Central memory CD8-positive, alpha-beta T cell (primary cell): ENCODE measurements at regions not wholly inside any gene's neighbourhood (a gene's known extent, or its start where the extent isn't known, plus 50 kb on each side); places are given as distances from the start of the nearest gene placed in this dataset.
"Not testable (repeated sequence)": the region's sequence is repeated elsewhere in the genome, so short reads cannot be mapped to it uniquely, and the experiment has no call there.

Source experiments
- ATAC-seq: fragments of 150-1000 bp; cut with Tn5 transposase; replicated peaks from 2 replicates; pipeline ENCODE4 v1.10.0; 2022; ENCODE audit warnings: mild to moderate bottlenecking, moderate FRiP score, moderate number of reproducible peaks; ENCODE audit not compliant: poor library complexity, severe bottlenecking; ENCODE audit errors: extremely low read depth
- DNase-seq, 2 donors: peaks; one replicate each; pipeline ENCODE4 v3.0.0; 2021; ENCODE audit warnings: low spot score in 2 of 2
- H3K27ac Mint-ChIP-seq: one replicate; pipeline ENCODE4 v1.8.0; 2022; ENCODE audit warnings: low read depth, mild to moderate bottlenecking, moderate library complexity, mixed read lengths
- H3K27me3 Mint-ChIP-seq: one replicate; pipeline ENCODE4 v1.8.0; 2022; ENCODE audit warnings: mixed read lengths
- H3K36me3 Mint-ChIP-seq: one replicate; pipeline ENCODE4 v1.8.0; 2022; ENCODE audit warnings: mild to moderate bottlenecking, moderate library complexity, mixed read lengths; ENCODE audit not compliant: insufficient read depth
- H3K4me1 Mint-ChIP-seq: one replicate; pipeline ENCODE4 v1.8.0; 2022; ENCODE audit warnings: mixed read lengths
- H3K4me3 Mint-ChIP-seq: one replicate; pipeline ENCODE4 v1.8.0; 2022; ENCODE audit warnings: mild to moderate bottlenecking, moderate library complexity, mixed read lengths
- H3K9me3 Mint-ChIP-seq: one replicate; pipeline ENCODE4 v1.8.0; 2022; ENCODE audit warnings: mixed read lengths

DNA sequence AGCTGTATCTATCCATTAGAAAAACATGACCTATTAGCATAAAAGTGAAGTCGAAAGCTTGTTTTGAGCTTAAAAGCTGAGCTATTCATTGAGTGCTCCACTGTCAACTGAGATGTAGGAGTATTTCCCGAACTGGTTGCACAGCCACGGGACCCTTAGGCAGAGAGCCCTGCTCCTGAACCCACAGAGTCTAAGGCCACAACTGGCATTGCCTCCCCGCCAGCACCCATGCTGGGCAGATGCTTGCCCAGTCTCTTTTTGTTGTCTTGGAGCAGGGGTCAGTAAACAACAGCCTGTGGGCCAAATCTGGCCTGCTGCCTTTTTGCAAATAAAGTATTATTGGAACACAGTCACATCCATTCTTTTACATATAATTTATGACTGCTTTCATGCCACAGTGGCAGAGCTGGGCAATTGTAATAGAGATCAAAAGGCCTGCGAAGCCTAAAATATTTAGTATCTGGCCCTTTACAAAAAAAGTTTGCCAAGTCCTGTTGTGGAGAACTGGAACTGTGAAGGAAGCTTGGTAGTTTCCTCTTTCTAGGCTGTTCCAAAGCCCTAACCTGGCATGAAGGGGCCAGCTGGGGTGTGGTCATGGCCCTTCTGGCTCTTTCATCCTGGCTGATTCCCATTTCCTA, 58.4 kb upstream of the WAPL start:
- no peak for ATAC-seq
- H3K27me3 Mint-ChIP-seq: no peaks in the 10 kb centered on the region
- no peaks in the 10 kb centered on the region for H3K9me3 Mint-ChIP-seq
- DNase-seq: no peak
- H3K4me1 Mint-ChIP-seq: no peaks in the 10 kb centered on the region
- no peak overlapping the region for H3K27ac Mint-ChIP-seq
- peaks cover 3% of the 10 kb centered on the region for H3K36me3 Mint-ChIP-seq
- no peak overlapping the region for H3K4me3 Mint-ChIP-seq

- no peak for DNase-seq
- Mint-ChIP-seq H3K4me3 (no peak overlapping the region), H3K27me3 (no peaks in the 10 kb centered on the region), H3K4me1 (no peaks in the 10 kb centered on the region), H3K27ac (no peak overlapping the region), H3K9me3 (no peaks in the 10 kb centered on the region), H3K36me3 (peaks cover 3% of the 10 kb centered on the region)
- no peak for ATAC-seq
Observed at GRCh38 chr10:86580521-86580891, 58.9 kb upstream of the WAPL start.

DNA sequence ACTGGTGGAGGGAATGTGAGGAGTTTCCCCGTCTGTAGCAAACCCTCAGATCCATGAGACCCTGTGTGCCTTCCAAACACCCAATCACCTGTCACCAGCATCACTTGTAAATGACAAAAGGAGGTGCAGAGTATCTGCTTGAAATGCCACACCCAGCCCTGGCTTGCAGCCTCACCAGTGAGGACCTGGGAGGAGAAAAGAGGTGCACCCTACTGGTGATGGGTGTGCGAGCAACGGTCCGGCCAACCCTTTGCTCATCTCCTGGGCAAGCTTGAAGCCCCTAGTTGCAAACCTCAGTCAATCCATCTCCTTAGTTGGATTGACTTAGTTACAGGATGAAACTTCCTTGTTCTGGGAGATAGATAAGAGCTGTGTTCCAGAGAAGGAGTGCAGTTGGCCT, 62.4 kb upstream of the WAPL start:
- no peaks in the 10 kb centered on the region for H3K36me3 Mint-ChIP-seq
- H3K4me1 Mint-ChIP-seq: no peaks in the 10 kb centered on the region
- DNase-seq (no peak), ATAC-seq (no peak)
- no peak overlapping the region for H3K27ac Mint-ChIP-seq
- H3K27me3 Mint-ChIP-seq: peaks cover 8% of the 10 kb centered on the region
- H3K4me3 Mint-ChIP-seq: no peak overlapping the region
- H3K9me3 Mint-ChIP-seq: no peaks in the 10 kb centered on the region

DNA sequence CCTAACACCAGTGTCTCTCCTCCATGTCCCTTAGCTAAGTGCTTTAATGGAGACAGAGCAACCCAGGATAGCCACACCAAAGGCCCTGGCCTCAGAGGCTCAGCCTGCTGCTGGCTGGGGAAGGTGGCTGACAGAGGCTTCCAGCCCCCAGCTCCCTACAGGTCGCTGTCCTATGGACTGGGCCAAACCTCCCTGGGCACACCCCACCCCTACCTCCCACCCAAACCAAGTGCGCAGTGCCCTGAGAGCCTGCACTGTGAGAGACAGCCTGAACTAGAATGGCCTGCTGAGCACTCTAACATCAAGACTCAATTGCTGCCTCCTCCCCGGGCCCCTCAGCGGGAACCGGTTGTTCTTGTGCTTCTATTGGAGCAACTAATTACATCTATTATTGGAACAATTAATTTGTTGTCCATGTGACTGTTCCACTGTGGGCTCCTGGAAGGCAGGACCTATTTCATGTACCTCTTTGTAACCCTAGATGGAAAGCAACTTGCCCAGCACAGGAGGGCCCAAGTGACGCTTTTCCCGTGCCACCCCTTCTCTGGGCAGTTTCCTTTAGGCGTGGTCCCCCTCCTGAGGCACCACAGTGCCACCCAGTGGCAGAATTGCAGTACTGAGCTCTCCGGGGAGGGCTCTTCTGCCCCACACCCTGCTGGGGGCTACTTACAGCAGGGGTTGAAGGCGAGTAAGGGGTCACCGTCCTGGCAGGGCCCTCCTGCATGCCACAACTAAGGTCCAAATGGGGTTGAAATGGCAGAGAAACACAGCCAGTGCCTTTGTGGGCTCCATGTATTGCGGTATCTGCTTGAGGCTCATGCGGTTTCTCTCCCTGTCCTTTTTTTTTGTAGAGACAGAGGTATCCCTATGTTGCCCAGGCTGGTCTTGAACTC, 63.7 kb upstream of the WAPL start:
- Mint-ChIP-seq H3K36me3 (no peaks in the 10 kb centered on the region), H3K9me3 (no peaks in the 10 kb centered on the region), H3K27ac (no peak overlapping the region), H3K27me3 (peaks cover 8% of the 10 kb centered on the region), H3K4me3 (no peak overlapping the region), H3K4me1 (no peaks in the 10 kb centered on the region)
- DNase-seq (peak; percentile 40 to 59), ATAC-seq (peak; percentile 78)

GRCh38 chr10:86586516-86586915, 64.9 kb upstream of the WAPL start:
- ATAC-seq (no peak), DNase-seq (no peak)
- no peak overlapping the region for H3K27ac Mint-ChIP-seq
- H3K27me3 Mint-ChIP-seq: peaks cover 8% of the 10 kb centered on the region
- H3K9me3 Mint-ChIP-seq: no peaks in the 10 kb centered on the region
- no peaks in the 10 kb centered on the region for H3K4me1 Mint-ChIP-seq
- H3K36me3 Mint-ChIP-seq: no peaks in the 10 kb centered on the region
- no peak overlapping the region for H3K4me3 Mint-ChIP-seq

DNA sequence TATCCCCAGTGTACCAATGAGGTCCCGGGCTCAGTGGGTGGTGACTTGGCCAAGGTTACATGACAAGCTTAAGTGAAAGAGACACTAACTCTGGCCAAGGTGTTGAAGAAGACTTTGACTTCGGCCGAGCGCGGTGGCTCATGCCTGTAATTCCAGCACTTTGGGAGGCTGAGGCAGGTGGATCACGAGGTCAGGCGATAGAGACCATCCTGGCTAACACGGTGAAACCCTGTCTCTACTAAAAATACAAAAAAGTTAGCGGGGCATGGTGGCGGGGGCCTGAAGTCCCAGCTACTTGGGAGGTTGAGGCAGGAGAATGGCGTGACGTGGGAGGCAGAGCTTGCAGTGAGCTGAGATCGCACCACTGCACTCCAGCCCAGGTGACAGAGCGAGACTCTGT, 65.6 kb upstream of the OPN4 start:
- not testable (repeated sequence) for H3K4me1 Mint-ChIP-seq, H3K27ac Mint-ChIP-seq, H3K36me3 Mint-ChIP-seq, DNase-seq, H3K27me3 Mint-ChIP-seq, H3K9me3 Mint-ChIP-seq, H3K4me3 Mint-ChIP-seq, ATAC-seq

- H3K4me3 Mint-ChIP-seq: no peak overlapping the region
- ATAC-seq (no peak), DNase-seq (no peak)
- H3K27ac Mint-ChIP-seq: no peak overlapping the region
- no peaks in the 10 kb centered on the region for H3K36me3 Mint-ChIP-seq
- H3K27me3 Mint-ChIP-seq: peaks cover 14% of the 10 kb centered on the region
- H3K9me3 Mint-ChIP-seq: no peaks in the 10 kb centered on the region
- H3K4me1 Mint-ChIP-seq: no peaks in the 10 kb centered on the region
Observed at GRCh38 chr10:86591436-86591835, 62.9 kb upstream of the OPN4 start.

- Mint-ChIP-seq H3K9me3 (no peaks in the 10 kb centered on the region), H3K27me3 (peaks cover 14% of the 10 kb centered on the region), H3K4me3 (no peak overlapping the region), H3K36me3 (no peaks in the 10 kb centered on the region), H3K4me1 (no peaks in the 10 kb centered on the region), H3K27ac (no peak overlapping the region)
- DNase-seq: no peak
- ATAC-seq: no peak
Observed at GRCh38 chr10:86592413-86592812, 61.9 kb upstream of the OPN4 start.

DNA sequence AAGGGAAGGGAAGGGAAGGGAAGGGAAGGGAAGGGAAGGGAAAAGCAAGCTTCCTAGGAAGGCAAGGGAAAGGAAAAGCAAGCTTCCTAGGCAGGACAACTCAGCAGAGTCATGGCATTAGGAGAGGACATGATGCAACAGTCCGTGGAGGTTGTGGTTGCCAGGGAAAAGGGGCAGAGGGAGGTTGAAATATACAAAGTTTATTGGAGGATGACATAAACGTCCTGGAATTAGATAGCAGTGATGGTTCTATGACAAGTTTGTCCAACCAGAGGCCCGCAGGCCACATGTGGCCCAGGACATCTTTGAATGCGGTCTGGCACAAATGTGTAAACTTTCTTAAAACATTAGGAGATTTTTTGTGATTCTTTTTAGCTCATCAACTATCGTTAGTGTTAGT, 59.8 kb upstream of the OPN4 start:
- no peak overlapping the region for H3K4me3 Mint-ChIP-seq
- H3K27me3 Mint-ChIP-seq: peaks cover 21% of the 10 kb centered on the region

GRCh38 chr10:86595496-86595895, 58.9 kb upstream of the OPN4 start:
- Mint-ChIP-seq H3K4me1 (no peaks in the 10 kb centered on the region), H3K4me3 (no peak overlapping the region), H3K27me3 (peaks cover 21% of the 10 kb centered on the region), H3K27ac (no peak overlapping the region), H3K9me3 (no peaks in the 10 kb centered on the region), H3K36me3 (no peaks in the 10 kb centered on the region)
- ATAC-seq (no peak), DNase-seq (no peak)

More for the DNA sequence above, 59.8 kb upstream of the OPN4 start:
- no peak for DNase-seq
- H3K4me1 Mint-ChIP-seq: no peaks in the 10 kb centered on the region
- H3K9me3 Mint-ChIP-seq: no peaks in the 10 kb centered on the region
- no peak overlapping the region for H3K27ac Mint-ChIP-seq
- no peak for ATAC-seq
- no peaks in the 10 kb centered on the region for H3K36me3 Mint-ChIP-seq

GRCh38 chr10:86596266-86596665, 58.1 kb upstream of the OPN4 start:
- ATAC-seq: no peak
- Mint-ChIP-seq H3K27ac (no peak overlapping the region), H3K36me3 (no peaks in the 10 kb centered on the region), H3K4me1 (no peaks in the 10 kb centered on the region), H3K4me3 (no peak overlapping the region), H3K9me3 (no peaks in the 10 kb centered on the region), H3K27me3 (peaks cover 21% of the 10 kb centered on the region)
- no peak for DNase-seq

- H3K36me3 Mint-ChIP-seq: no peaks in the 10 kb centered on the region
- H3K4me3 Mint-ChIP-seq: no peak overlapping the region
- DNase-seq: no peak
- no peak overlapping the region for H3K27ac Mint-ChIP-seq
- peaks cover 31% of the 10 kb centered on the region for H3K27me3 Mint-ChIP-seq
- H3K9me3 Mint-ChIP-seq: no peaks in the 10 kb centered on the region
- H3K4me1 Mint-ChIP-seq: no peaks in the 10 kb centered on the region
- ATAC-seq: no peak
Observed at GRCh38 chr10:86597306-86597705, 57.0 kb upstream of the OPN4 start.

DNA sequence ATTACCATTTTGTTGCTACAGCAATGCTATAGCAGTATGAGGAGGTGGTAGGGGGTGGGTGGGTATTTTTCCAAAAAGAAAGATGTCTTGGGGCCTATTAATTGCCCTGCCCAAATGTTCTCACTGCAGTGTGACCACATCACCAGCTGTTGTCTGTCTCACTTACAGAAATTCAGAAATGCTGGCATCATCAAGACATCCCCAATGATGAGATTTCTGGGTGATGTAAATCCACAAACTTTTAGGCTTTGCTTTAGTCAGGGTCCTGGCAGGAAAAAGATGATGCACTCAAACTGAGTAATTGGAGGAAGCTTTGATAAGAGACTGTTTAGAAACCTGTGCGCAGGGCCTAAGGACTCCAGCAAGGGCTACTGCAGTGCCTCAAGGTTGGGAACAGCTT, 56.2 kb upstream of the OPN4 start:
- H3K27ac Mint-ChIP-seq: no peak overlapping the region

More for the DNA sequence above, 56.2 kb upstream of the OPN4 start:
- Mint-ChIP-seq H3K27me3 (peaks cover 32% of the 10 kb centered on the region), H3K4me3 (no peak overlapping the region), H3K9me3 (no peaks in the 10 kb centered on the region), H3K36me3 (no peaks in the 10 kb centered on the region), H3K4me1 (no peaks in the 10 kb centered on the region)
- ATAC-seq: no peak
- DNase-seq: no peak
